ENCODE measurements at regions not wholly inside any gene's neighbourhood (a gene's known extent, or its start where the extent isn't known, plus 50 kb on each side); places are given as distances from the start of the nearest gene placed in this dataset.

DNA sequence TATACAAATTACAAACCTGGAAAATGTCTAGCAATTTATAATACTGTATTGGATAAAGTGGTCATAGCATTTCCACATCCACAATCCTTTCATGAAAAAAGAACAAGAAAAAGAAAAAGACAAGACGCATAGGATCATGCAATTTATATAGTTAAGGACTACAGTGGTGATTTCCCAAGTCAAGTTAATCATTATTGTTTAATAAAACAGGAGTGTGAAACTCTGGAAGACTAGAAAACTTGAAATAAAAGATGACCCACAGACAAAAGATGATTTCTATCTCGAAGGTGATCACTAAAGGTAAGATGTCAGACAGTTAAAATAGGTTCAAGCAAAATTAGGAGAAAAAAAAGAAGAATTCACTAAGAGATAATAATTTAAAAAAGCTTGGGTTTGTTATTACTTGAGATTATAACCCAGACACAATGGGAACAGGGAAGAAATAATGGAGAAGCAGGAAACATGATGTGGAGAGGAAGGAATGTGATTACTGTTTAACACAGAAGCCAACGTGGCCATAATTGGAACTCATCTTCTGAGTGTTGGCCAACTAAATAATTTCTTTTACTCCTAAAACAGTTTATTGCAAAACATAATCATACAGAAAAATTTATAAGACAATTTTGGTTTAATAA, 441.2 kb upstream of the ANO3 start:
- no peak for TF ChIP-seq CTCF (IDR thresholded peaks at IDR 0.05)

GRCh38 chr11:25891960-25892359, 440.0 kb upstream of the ANO3 start:
- H3K27ac ChIP-seq, result no peak overlapping the region
- DNase-seq (ENCODE audit: low spot score), result no peak
- H3K4me3 ChIP-seq, result no peak overlapping the region
- no peak for TF ChIP-seq CTCF (IDR thresholded peaks at IDR 0.05)

More for the DNA sequence above, 441.2 kb upstream of the ANO3 start:
- Histone ChIP-seq H3K4me3 (no peak overlapping the region), H3K27ac (no peak overlapping the region)
- DNase-seq (ENCODE audit: low spot score), result no peak

- no peak for DNase-seq (ENCODE audit: low spot score)
- Histone ChIP-seq H3K27ac (no peak overlapping the region), H3K4me3 (no peak overlapping the region)
- TF ChIP-seq CTCF (IDR thresholded peaks at IDR 0.05), result no peak
These were observed 432.2 kb upstream of the ANO3 start for GRCh38 chr11:25899617-25900160.

DNA sequence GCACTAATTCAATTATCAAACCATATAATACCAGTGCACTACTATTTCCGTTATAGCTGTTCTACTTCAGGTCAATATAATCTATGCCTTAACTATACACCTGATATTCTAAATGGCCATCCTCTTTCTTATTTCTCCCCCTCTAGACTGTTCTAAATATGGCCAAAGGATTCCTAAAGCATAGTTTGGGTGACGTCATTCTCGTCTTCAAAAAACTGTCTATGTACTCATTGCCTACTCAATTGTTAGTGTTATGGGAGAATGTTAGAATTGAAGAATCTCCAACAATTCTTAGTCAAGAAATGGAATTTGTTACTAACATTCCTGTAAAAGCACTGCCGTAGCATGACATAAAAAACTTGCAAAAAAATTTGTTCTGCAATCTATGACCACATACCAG, 431.1 kb upstream of the ANO3 start:
- TF ChIP-seq CTCF (IDR thresholded peaks at IDR 0.05), result no peak
- no peak overlapping the region for H3K4me3 ChIP-seq
- DNase-seq (ENCODE audit: low spot score), result no peak

GRCh38 chr11:25901415-25901814, 430.5 kb upstream of the ANO3 start:
- H3K4me3 ChIP-seq, result no peak overlapping the region
- no peak overlapping the region for H3K27ac ChIP-seq
- TF ChIP-seq CTCF (IDR thresholded peaks at IDR 0.05), result no peak
- DNase-seq (ENCODE audit: low spot score), result no peak

More for the DNA sequence above, 431.1 kb upstream of the ANO3 start:
- H3K27ac ChIP-seq, result no peak overlapping the region

GRCh38 chr11:25902476-25902875, 429.5 kb upstream of the ANO3 start:
- TF ChIP-seq CTCF (IDR thresholded peaks at IDR 0.05), result no peak
- Histone ChIP-seq H3K27ac (no peak overlapping the region), H3K4me3 (no peak overlapping the region)
- DNase-seq (ENCODE audit: low spot score), result no peak

GRCh38 chr11:25908726-25909125, 423.2 kb upstream of the ANO3 start:
- DNase-seq (ENCODE audit: low spot score), result no peak
- H3K4me3 ChIP-seq, result no peak overlapping the region
- TF ChIP-seq CTCF (IDR thresholded peaks at IDR 0.05), result no peak

More at GRCh38 chr11:25908726-25909125, 423.2 kb upstream of the ANO3 start:
- H3K27ac ChIP-seq, result no peak overlapping the region
